ENCODE measurements at regions not wholly inside any gene's neighbourhood (a gene's known extent, or its start where the extent isn't known, plus 50 kb on each side); places are given as distances from the start of the nearest gene placed in this dataset.
"Not testable (repeated sequence)": the region's sequence is repeated elsewhere in the genome, so short reads cannot be mapped to it uniquely, and the experiment has no call there.

- DNase-seq (ENCODE audit: low read depth): no peak
- H3K4me3 ChIP-seq (ENCODE audit: low read depth, low read length): no peak overlapping the region
- TF ChIP-seq, protein P1, sequence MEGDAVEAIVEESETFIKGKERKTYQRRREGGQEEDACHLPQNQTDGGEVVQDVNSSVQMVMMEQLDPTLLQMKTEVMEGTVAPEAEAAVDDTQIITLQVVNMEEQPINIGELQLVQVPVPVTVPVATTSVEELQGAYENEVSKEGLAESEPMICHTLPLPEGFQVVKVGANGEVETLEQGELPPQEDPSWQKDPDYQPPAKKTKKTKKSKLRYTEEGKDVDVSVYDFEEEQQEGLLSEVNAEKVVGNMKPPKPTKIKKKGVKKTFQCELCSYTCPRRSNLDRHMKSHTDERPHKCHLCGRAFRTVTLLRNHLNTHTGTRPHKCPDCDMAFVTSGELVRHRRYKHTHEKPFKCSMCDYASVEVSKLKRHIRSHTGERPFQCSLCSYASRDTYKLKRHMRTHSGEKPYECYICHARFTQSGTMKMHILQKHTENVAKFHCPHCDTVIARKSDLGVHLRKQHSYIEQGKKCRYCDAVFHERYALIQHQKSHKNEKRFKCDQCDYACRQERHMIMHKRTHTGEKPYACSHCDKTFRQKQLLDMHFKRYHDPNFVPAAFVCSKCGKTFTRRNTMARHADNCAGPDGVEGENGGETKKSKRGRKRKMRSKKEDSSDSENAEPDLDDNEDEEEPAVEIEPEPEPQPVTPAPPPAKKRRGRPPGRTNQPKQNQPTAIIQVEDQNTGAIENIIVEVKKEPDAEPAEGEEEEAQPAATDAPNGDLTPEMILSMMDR (IDR thresholded peaks at IDR 0.05; ENCODE audit: insufficient read depth, low read length): no peak
These were observed 404.6 kb upstream of the FAT1 start for GRCh38 chr4:187128222-187128621.

DNA sequence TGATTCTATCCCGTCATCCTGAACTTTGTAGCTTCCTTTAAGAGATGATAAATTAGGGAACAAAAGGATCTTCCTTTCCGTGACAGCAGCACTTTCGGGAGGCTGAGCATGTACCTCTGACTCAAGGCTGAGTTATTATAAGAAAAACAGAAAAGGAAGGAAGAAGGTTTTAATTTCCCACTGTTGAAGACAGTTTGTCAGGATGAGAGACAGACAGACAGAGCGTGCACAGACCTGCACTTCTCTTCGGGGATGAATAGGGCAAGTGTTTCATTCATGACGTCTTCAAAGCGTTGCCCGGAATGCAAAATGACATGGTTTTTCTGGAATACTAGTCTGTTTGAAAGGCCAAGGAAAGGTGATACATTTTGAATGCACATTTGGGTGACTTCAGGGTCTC, 405.3 kb upstream of the FAT1 start:
- no peak for DNase-seq (ENCODE audit: low read depth)
- H3K4me3 ChIP-seq (ENCODE audit: low read depth, low read length): no peak overlapping the region
- TF ChIP-seq, protein P1 (IDR thresholded peaks at IDR 0.05; ENCODE audit: insufficient read depth, low read length): no peak

DNA sequence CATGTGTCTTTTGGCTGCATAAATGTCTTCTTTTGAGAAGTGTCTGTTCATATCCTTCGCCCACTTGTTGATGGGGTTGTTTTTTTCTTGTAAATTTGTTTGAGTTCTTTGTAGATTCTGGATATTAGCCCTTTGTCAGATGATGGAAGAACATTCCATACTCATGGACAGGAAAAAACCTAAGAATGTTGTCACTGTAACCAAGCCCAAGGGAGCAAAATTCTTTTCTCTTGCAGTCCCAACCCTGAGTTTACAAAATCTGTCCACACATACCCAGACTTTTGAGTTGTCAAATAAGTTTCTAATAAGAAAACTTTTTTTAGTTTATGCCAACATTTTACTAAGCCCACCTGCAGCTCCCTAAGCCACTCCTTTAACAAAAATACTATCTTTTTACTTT, 408.2 kb upstream of the FAT1 start:
- not testable (repeated sequence) for DNase-seq (ENCODE audit: low read depth); H3K4me3 ChIP-seq (ENCODE audit: low read depth, low read length)

- H3K4me3 ChIP-seq (ENCODE audit: low read depth, low read length): no peak overlapping the region
- DNase-seq (ENCODE audit: low read depth): no peak
- TF ChIP-seq, protein P1 (IDR thresholded peaks at IDR 0.05; ENCODE audit: insufficient read depth, low read length): no peak
These were observed 412.2 kb upstream of the FAT1 start for GRCh38 chr4:187135878-187136277.

GRCh38 chr4:187139141-187139540, 415.5 kb upstream of the FAT1 start:
- TF ChIP-seq, protein P1 (IDR thresholded peaks at IDR 0.05; ENCODE audit: insufficient read depth, low read length): no peak
- no peak overlapping the region for H3K4me3 ChIP-seq (ENCODE audit: low read depth, low read length)
- no peak for DNase-seq (ENCODE audit: low read depth)

DNA sequence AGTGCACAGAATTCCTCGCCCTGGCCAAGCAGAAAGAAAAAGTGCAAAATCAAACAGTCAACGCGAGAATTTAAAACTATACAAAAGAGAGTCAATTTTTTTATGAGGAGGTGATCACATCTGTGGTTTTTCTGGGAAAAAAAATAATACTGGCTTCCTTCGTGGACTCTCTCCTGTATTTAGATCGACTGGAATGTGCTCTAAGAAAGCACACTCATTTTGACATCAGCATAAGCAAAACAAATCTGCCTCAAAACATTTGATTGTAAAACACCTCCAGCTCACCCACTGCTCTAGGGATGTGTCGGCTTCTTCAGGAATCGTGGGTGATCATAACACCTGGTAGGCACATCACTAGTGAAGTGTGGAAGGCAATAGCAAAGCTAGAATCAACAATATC, 417.4 kb upstream of the FAT1 start:
- TF ChIP-seq, protein P1 (IDR thresholded peaks at IDR 0.05; ENCODE audit: insufficient read depth, low read length): no peak
- DNase-seq (ENCODE audit: low read depth): no peak
- no peak overlapping the region for H3K4me3 ChIP-seq (ENCODE audit: low read depth, low read length)

GRCh38 chr4:187149229-187149945, 425.7 kb upstream of the FAT1 start:
- TF ChIP-seq, protein P1 (IDR thresholded peaks at IDR 0.05; ENCODE audit: insufficient read depth, low read length): no peak
- DNase-seq (ENCODE audit: low read depth): no peak
- no peak overlapping the region for H3K4me3 ChIP-seq (ENCODE audit: low read depth, low read length)
